Loucy (cell line): ENCODE measurements at regions not wholly inside any gene's neighbourhood (a gene's known extent, or its start where the extent isn't known, plus 50 kb on each side); places are given as distances from the start of the nearest gene placed in this dataset.

Source experiments
- H2AFZ ChIP-seq: fragments of 200-600 bp; sonication (generic); 2 replicates; pipeline ENCODE4 v1.6.0; 2016; ENCODE audit warnings: antibody characterized with exemption, mild to moderate bottlenecking, low read length, moderate library complexity
- H3F3A ChIP-seq: fragments of 200-600 bp; 2 replicates; pipeline ENCODE4 v1.6.0; 2016; ENCODE audit warnings: antibody characterized with exemption, low read depth, mild to moderate bottlenecking
- H3K27me3 ChIP-seq: fragments of 200-600 bp; sonication (generic); 2 replicates; pipeline ENCODE4 v1.6.1; 2014; ENCODE audit warnings: low read length, mild to moderate bottlenecking; ENCODE audit not compliant: insufficient read depth, poor library complexity, severe bottlenecking
- H3K36me3 ChIP-seq: fragments of 200-600 bp; sonication (generic); 2 replicates; pipeline ENCODE4 v1.6.1; 2016; ENCODE audit warnings: low read length; ENCODE audit not compliant: insufficient read depth
- H3K4me1 ChIP-seq: fragments of 200-600 bp; sonication (generic); 2 replicates; pipeline ENCODE4 v1.5.1; 2014; ENCODE audit warnings: low read length, mild to moderate bottlenecking; ENCODE audit not compliant: insufficient read depth, poor library complexity, severe bottlenecking
- H3K4me2 ChIP-seq: fragments of 200-600 bp; sonication (generic); 2 replicates; pipeline ENCODE4 v1.6.0; 2014; ENCODE audit warnings: antibody characterized with exemption, low read length, low read depth, mild to moderate bottlenecking; ENCODE audit not compliant: poor library complexity, severe bottlenecking
- H3K4me3 ChIP-seq: fragments of 200-600 bp; sonication (generic); 2 replicates; pipeline ENCODE4 v1.5.1; 2014; ENCODE audit warnings: low read length, mild to moderate bottlenecking, mixed read lengths; ENCODE audit not compliant: poor library complexity, severe bottlenecking
- H3K79me2 ChIP-seq: fragments of 200-600 bp; sonication (generic); 2 replicates; pipeline ENCODE4 v1.6.1; 2014; ENCODE audit warnings: low read length; ENCODE audit not compliant: insufficient read depth
- H3K9ac ChIP-seq: fragments of 200-600 bp; sonication (generic); 2 replicates; pipeline ENCODE4 v1.6.0; 2014; ENCODE audit warnings: mild to moderate bottlenecking, low read depth, low read length, moderate library complexity; ENCODE audit not compliant: poor library complexity, severe bottlenecking
- H3K9me2 ChIP-seq: fragments of 200-600 bp; sonication (generic); replicated peaks from 2 replicates; pipeline ENCODE4 v1.6.1; 2016; ENCODE audit warnings: low read depth, low read length, mixed read lengths
- H3K9me3 ChIP-seq: fragments of 200-600 bp; sonication (generic); 2 replicates; pipeline ENCODE4 v1.6.1; 2014; ENCODE audit warnings: mild to moderate bottlenecking, antibody characterized with exemption, low read length, low read depth; ENCODE audit not compliant: insufficient read depth
- H4K20me1 ChIP-seq: fragments of 200-600 bp; sonication (generic); 2 replicates; pipeline ENCODE4 v1.6.0; 2014; ENCODE audit warnings: antibody characterized with exemption, low read length, mild to moderate bottlenecking; ENCODE audit not compliant: insufficient read depth, poor library complexity, severe bottlenecking
- EZH2phosphoT487 ChIP-seq: fragments of 200-600 bp; IDR thresholded peaks from 2 replicates; pipeline ENCODE4 v1.6.1; 2018; ENCODE audit warnings: antibody characterized with exemption, mild to moderate bottlenecking, moderate library complexity, borderline replicate concordance
- TF ChIP-seq, protein P1 (sequence below): fragments of 200-600 bp; sonication (generic); conservative IDR thresholded peaks from 2 replicates; pipeline ENCODE4 v1.5.1; 2014; ENCODE audit warnings: mild to moderate bottlenecking, antibody characterized with exemption, low read length

DNA sequence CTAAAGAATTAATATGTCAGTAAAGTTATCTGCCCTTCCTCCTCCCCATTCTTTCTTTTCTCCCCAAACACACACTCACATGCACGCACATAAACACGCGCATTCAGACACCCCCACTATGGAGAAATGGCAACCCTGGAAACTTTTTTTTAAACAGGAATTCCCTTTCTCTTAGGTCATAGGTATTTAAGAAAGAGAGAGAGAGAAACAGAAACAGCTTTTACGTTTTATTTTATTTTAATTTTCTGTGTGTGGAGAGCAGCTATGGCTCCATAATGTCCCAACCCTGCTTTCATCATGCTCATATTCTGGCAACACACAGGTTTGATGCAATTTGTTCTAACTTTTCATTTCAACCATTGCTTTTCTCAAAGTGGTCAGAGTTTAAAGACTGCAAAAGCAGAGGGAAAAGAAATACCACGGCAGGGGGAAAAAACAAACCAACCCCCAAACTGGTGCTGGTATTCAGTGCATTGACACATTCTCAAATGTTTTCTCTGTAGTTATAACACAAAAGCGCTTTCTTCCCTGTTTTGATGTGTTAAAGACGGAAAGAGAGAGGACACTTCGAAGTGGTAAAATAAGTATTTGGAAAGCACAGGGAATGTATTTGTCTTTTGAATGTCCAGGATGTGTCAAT, 126.0 kb upstream of the TMEM161B start:
- Histone ChIP-seq H3K27me3 (no peaks in the 10 kb centered on the region), H2AFZ (no peak overlapping the region), H3K4me3 (no peak overlapping the region), H3K9me2 (no peaks in the 10 kb centered on the region), H3K4me1 (peaks cover 30% of the 10 kb centered on the region), H3F3A (no peaks in the 10 kb centered on the region), H3K36me3 (no peaks in the 10 kb centered on the region), H3K79me2 (no peaks in the 10 kb centered on the region), H3K4me2 (no peak overlapping the region), H3K9me3 (no peaks in the 10 kb centered on the region), H3K9ac (no peak overlapping the region), H4K20me1 (no peaks in the 10 kb centered on the region)
- TF ChIP-seq EZH2phosphoT487 = no peak
- TF ChIP-seq, protein P1, sequence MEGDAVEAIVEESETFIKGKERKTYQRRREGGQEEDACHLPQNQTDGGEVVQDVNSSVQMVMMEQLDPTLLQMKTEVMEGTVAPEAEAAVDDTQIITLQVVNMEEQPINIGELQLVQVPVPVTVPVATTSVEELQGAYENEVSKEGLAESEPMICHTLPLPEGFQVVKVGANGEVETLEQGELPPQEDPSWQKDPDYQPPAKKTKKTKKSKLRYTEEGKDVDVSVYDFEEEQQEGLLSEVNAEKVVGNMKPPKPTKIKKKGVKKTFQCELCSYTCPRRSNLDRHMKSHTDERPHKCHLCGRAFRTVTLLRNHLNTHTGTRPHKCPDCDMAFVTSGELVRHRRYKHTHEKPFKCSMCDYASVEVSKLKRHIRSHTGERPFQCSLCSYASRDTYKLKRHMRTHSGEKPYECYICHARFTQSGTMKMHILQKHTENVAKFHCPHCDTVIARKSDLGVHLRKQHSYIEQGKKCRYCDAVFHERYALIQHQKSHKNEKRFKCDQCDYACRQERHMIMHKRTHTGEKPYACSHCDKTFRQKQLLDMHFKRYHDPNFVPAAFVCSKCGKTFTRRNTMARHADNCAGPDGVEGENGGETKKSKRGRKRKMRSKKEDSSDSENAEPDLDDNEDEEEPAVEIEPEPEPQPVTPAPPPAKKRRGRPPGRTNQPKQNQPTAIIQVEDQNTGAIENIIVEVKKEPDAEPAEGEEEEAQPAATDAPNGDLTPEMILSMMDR = no peak

DNA sequence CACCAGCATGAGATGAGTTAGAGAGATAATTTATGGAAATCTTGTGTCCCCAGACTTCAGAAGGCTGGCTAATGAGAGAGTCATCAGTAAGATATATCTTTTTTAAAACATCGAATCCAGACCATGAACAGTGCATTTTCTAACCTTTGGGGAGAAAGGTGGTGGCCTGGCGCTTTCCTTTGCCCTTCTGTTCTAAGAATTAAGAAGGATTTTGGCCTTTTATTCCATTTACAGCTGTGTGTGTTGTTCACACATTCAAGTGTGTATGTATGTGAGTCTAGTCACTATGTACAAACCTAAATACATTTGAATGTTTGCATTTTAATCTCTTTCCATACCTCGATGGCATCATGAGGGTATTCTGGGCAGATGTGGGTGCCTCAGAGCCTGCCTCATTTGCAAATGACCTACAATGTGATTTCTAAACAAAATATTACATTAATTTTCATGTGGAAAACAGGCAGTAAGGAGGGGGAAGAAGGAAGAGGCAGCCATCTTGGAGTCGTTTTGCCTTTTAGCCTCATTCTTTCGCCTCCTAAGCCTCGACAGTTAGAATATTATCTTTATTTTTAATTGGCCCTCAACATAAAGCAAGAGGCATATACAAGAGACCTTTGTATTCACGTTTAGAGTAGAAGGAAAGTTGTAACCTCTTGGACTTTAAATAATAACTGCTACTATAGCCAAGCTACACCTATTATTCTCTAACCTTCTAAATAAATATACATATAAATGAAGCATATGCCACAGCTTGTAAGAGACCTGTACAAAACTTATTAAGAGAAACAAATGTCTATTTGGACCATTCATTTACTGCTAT, 125.3 kb upstream of the TMEM161B start:
- no peaks in the 10 kb centered on the region for H4K20me1 ChIP-seq
- no peak for TF ChIP-seq EZH2phosphoT487
- TF ChIP-seq, protein P1 = no peak
- H3K4me3 ChIP-seq = no peak overlapping the region
- H3K36me3 ChIP-seq = no peaks in the 10 kb centered on the region
- no peaks in the 10 kb centered on the region for H3K9me2 ChIP-seq
- no peaks in the 10 kb centered on the region for H3F3A ChIP-seq
- H3K9me3 ChIP-seq = no peaks in the 10 kb centered on the region
- H3K27me3 ChIP-seq = no peaks in the 10 kb centered on the region
- peaks cover 38% of the 10 kb centered on the region for H3K4me1 ChIP-seq
- peak overlapping the region; percentile 36; the same call in 1 of the 2 replicates for H2AFZ ChIP-seq
- H3K79me2 ChIP-seq = no peaks in the 10 kb centered on the region
- no peak overlapping the region for H3K9ac ChIP-seq
- no peak overlapping the region for H3K4me2 ChIP-seq

DNA sequence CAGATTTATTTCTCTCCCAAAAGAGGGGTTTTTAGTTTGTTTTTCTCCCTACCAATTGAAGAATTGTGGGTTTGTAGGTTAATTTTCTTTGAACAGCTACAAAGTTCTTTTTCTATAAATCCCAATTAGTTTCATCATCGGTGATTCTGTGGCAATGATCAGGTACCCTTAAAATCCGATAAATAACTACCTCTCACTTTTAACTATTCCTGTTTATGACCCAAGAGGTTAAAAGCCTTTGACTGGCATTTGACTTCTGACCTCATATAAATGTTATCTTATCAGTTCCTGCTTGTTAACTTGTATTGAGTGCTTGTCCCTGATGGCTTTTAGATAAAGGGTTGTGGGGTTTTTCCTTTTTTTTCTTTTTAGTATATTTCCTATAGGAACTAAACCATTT, 124.4 kb upstream of the TMEM161B start:
- H4K20me1 ChIP-seq = no peaks in the 10 kb centered on the region
- H3K9me2 ChIP-seq = no peaks in the 10 kb centered on the region
- H3K9ac ChIP-seq = no peak overlapping the region
- H3K4me1 ChIP-seq = peaks cover 33% of the 10 kb centered on the region
- H3K4me3 ChIP-seq = no peak overlapping the region
- TF ChIP-seq, protein P1 = no peak
- no peak for TF ChIP-seq EZH2phosphoT487
- H2AFZ ChIP-seq = no peak overlapping the region
- H3F3A ChIP-seq = no peaks in the 10 kb centered on the region
- H3K27me3 ChIP-seq = no peaks in the 10 kb centered on the region
- H3K9me3 ChIP-seq = no peaks in the 10 kb centered on the region
- no peaks in the 10 kb centered on the region for H3K36me3 ChIP-seq
- H3K4me2 ChIP-seq = no peak overlapping the region
- no peaks in the 10 kb centered on the region for H3K79me2 ChIP-seq
